HL-60/S4 (cell line): ENCODE measurements at regions not wholly inside any gene's neighbourhood (a gene's known extent, or its start where the extent isn't known, plus 50 kb on each side); places are given as distances from the start of the nearest gene placed in this dataset.

Source experiments
- in situ Hi-C: fragments of 300-500 bp; cut with MboI; formaldehyde crosslinking; loops from 2 replicates; pipeline ENCODE4 v1.14.3; 2022; ENCODE audit warnings: low sequenced_read_pairs

DNA sequence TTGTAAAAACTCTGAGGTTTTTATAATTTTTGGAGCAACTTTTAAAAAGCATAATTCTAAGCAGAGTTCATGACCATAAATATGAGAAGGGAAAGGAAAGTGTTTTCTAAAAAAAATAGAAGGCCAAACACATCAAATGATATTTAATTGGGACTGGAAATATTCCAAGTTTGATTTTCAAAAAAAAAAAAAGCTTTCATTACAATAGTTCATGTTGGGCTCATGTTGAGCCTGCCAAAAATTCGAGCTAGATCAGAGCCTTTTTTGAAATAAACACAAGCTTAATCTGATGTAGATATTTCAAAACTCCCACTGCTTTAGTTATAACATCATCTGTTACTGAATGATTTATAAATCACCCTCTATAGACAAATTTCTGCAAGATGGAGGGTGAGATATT is 163.4 kb upstream of the DEFB112 start:
- in situ Hi-C loops: no loop called here

DNA sequence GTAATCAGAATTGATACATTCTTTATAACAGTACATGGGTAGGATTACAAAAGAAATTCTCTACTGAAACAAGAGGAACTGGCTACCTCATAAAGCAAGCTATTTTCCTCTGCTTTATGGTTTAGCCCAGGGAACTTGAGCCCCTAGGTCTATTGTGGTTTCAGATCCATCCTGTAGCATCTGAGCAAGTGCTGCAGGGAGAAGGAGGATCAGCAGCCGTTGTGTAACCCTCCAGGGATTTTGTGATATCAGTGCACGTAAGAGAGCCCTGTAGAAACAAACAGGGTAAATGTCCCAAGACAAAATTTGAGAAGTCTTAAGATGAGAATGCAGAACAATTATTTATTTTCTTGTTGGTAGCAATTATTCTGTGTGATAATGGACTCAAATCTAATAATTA is 165.2 kb upstream of the DEFB112 start:
- in situ Hi-C loops: no loop called here

DNA sequence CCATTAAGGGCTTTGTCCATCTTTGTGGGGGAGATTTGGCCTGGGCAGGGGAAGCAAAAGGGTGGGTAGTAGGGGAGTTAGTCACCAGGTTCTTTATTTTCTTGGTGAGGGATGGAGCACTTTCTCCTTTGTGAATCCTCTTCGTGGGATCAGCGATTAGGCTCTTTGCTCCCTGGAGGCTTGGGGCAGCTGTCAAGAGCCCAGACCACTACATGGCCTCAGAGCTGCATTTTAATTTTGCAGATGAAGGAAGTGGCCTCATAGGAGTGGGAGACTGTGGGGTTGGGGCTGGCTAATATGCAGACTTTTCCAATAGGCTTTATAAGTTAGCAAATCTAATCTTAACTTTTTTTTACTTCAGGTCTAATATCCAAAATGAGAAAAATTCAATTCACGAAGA is 168.1 kb upstream of the DEFB112 start:
- in situ Hi-C loops: no loop called here

DNA sequence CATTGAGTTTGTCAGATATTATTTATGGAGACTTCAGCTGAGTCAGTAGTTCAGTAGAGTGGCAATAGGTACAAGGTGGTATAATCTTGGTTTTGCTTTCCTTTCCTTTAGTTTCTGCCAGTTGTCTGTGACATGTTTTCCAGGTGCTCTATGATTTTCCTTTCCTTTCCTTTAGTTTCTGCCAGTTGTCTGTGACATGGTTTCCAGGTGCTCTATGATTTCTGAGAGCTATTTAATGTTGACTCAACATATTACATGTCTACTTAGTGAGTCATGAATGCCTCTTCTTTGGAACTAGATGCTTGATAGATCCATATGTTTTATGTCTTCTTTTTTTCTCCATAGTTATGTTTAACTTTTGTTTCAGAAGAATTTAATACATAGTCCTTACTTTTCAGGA is 186.4 kb upstream of the DEFB112 start:
- in situ Hi-C loops: no loop called here

DNA sequence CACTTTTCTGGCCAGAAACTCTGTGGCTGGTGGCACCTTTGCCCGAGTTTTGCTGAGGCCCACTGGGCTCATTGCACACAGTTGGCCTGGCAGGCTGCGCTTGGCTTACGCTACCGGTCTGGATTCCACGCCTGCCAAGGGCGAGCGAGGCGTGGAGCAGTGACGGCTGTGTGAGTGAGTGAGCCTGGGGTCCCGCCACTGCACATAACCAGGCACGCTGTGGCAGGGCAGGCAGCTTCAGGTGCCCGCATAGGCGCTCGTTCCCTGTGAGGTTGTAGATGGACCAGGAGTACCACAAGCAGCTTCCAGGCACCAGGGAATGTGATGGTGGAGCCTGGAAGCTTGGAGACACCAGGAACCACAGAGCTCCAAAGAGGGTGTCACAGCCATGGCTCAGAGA is 190.1 kb upstream of the DEFB112 start:
- in situ Hi-C loops: no loop called here

DNA sequence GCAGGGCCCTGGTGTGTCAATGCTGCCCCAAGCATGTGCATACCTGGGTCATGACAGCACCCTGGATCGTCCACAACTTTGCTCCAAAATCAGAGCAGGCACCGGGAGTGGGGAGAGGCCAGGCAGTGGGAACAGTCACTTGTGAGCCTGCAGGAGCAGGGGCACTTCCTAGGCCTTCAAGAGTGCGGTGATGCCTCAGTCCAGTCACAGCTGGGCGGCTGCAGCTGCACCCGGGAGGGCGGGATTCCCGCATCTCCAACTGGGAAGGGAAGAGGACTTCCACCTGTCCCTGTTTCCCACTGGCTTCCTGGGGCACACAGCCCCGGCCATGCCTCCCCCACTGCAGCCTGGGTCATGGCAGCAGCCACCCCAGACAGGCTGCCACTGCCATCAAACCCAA is 191.3 kb upstream of the DEFB112 start:
- in situ Hi-C loops: no loop called here

DNA sequence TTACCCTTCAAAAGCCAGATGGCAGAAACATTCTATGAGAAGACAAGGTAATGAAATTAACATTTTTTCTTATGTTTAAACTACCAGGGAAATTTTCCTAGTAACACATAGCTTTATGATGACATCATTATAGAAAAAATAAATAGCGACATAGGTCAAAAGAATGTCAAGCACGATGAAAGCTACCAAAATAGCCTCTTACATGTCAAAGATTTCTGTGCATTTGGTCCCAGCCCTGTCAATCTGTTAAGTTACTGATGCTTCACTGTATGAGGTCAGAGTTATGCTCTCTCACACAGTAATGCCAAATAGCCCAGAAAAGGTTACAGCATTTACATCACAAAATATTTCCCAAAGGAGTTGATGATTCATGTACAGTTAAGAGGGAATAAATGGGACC is 199.8 kb upstream of the DEFB112 start:
- in situ Hi-C loops: no loop called here

DNA sequence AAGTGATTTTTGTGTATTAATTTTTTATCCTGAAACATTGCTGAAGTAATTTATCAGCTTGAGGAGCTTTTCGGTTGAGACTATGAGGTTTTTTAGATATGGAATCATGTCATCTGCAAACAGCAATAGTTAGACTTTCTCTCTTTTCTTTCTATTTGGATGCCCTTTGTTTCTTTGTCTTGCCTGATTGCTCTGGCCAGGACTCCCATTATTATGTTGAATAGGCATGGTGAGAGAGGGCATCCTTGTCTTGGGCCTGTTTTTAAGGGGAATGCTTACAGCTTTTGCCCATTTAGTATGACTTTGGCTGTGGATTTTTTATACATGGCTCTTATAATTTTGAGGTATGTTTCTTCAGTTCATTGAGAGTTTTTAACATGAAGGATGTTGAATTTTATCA is 207.6 kb upstream of the DEFB112 start:
- in situ Hi-C loops: no loop called here

DNA sequence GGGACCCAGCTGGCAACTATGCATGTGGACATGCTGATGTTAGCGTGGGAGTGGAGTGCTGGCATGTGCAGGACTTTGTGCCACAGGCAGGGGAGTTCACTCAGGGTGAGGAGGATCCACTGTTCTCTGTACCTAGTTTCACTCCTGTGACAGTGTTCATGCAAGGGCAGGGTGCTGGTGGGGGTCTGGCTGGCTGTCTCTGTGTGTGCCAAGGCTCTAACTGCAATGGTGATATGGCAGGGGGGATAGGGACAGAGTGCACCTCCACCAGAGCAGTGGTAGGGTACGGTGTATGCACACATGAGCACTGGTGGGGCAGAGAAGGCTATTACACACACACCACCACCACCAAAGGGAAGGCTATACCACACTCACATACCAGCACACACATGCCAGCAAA is 210.2 kb upstream of the DEFB112 start:
- in situ Hi-C loops: no loop called here

DNA sequence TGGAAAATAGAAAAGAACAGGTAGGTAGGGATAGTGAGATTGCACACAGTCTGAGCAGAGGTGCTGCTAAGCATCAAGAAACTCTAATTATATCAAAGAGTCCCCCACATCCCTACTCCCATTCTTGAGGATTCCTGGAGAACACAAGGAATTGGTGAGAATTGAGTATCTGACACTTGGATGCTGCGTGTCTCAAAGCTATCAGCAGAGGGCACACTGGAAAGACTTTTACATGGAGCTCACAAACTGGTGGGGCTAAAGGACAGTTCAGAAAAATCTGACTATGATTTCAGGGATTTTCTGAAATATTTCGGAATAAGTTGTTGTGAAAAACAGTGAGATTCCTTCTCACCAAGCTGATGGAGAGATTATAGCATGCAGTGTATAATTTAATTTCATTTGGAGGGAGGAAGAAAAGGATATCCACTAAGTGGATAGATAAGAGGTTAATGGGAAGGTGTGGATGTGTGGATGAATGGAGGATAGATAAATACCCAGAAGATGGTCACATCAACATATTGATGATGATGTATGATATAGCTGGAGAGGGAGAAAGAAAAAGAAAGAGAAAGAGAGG is 215.4 kb upstream of the DEFB112 start:
- in situ Hi-C loops: no loop called here

DNA sequence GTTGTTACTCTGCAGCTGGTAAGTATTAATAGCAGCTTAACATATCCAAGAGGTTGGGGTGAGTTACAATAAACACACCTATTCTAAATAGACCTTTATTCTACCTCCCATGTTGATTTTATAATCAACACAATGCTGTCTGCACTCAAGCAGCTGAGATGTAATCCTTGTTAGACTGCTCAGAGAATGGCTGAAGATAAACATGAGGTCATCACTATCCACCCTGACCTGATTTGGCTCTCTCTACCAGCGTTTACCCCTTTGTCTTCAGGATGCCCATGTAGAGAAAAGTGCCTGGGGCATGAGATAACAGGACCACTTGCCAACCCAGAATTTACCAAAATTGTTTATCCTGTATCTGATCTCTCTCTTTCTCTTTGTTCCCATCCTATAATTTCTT is 220.7 kb upstream of the DEFB112 start:
- in situ Hi-C loops: no loop called here

DNA sequence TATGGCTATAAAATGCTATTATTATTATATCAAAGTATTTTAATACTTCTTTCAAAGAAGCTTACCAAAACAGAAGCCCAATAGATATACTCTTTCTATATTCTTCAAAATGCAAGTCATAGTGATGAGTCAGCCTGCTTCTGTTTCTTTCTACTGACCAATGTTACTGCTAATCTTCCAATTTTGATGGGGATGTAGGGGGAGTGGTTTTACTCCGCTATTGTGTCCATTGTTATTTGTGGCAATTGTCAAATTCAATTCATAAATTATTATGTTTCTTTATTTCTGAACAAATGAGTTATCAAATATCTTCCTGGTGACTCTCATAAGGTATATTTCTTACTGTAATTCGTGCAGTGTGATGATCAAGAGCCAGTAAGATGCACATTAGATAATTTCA is 221.5 kb upstream of the DEFB112 start:
- in situ Hi-C loops: no loop called here

DNA sequence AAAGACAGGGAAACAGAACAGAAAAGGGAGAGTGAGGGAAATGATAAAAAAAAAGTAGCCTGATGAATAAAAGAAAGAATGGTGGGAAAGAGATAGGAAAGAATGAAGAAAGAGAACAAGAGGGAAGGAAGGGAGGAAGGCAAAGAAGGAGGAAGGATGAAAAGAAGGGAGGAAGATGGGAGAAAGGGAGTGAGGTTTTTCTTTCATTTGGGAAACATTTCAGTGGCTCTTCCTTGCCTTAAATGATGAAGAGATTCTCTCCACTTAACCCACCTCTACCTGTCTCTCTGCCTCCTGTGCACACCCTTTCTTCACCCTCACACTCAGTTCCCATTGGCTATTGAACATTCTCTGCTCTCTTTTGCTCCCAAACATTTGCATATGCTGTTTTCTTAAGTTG is 222.1 kb upstream of the DEFB112 start:
- in situ Hi-C loops: no loop called here

DNA sequence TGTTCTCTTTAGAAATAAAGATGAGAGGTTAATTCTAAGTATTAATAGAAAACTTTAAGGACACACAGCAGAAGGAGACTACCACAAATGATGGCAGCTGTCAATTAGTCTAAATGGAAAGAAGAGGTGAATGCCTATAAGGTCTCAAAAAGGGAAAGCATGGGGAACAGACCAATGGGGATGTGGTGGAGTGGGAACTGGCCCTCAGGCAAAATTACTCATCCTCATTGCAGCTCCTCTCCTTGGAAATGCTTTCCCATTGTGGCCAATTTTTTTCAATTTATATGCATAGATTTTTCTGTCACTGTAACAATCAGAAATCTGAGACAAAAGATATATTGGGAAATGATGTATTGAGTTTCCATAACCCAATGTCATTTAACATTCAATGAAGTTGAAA is 222.9 kb upstream of the DEFB112 start:
- in situ Hi-C loops: no loop called here

DNA sequence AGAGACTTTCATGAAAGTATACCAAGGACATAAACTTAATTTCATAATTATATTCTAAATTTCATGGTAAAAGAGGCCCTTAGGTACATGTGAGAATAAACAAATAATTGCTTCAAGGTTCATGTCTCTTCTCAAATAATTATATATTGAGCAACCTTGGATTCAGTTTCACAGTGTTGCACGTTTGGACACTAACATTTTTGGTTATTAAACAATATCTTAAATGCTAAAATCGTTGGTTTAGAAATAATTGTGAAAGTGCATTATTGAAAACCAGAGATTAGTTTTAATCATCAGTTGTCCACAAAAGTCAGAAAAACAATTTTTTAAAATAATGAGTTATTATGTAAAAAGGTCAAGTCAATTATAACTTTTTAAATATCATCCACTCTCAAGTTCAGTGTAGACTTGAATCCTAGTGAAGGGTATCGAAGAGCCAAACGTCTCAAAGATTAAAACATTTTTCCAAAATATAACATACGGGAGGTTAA is 227.1 kb upstream of the DEFB112 start:
- in situ Hi-C loops: no loop called here

DNA sequence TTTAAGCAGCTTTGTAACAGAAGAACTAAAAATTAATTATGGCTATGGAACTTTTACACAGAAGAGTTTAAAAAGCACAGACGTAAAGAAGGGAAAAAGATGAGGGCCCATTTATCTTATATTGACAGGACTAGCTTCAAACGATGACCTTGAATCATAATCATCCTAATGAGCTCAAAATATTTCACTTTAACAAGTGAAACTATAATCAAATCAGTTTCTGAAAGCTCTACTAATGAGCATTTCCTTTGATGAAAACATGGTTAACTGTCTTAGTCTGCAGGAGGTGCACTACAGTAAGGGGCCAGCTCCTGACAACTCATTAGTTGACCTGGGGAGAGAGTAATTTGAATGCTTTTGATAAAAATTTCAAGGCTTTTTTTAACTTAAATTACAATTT is 228.0 kb upstream of the DEFB112 start:
- in situ Hi-C loops: no loop called here

DNA sequence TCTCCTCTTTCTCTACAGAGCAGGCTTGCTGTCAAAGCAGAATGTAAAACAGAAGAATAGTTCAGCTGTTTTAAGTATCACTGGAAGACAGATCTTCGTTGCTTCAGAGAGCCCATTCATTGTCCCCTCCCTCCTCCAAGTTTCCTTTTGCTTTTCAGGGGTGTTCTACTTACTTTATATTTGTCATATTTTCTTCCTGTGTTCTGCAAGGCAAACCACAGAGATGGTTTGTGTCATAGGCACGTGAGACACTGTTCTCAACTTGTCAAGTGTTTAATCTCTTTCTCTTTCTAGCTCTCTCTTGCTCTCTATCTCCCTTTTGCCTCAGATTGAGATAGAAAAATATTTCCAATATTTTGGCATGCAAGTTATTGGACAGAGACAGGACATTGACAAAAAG is 228.9 kb upstream of the DEFB112 start:
- in situ Hi-C loops: no loop called here

DNA sequence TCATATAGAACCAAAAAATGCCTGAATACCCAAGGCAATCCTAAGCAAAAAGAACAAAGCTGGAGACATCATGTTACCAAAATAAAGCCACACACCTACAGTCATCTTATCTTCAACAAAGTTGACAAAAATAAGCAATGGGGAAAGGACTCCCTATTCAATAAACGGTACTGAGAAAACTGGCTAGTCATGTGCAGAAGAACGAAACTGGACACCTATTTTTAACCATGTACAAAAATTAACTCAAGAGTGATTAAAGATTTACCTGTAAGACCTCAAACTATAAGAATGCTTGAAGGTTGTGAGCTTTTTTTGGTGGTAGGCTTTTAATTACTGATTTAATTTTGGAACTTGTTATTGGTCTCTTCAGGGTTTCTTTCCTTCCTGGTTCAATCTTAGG is 236.0 kb upstream of the DEFB112 start:
- in situ Hi-C loops: no loop called here

DNA sequence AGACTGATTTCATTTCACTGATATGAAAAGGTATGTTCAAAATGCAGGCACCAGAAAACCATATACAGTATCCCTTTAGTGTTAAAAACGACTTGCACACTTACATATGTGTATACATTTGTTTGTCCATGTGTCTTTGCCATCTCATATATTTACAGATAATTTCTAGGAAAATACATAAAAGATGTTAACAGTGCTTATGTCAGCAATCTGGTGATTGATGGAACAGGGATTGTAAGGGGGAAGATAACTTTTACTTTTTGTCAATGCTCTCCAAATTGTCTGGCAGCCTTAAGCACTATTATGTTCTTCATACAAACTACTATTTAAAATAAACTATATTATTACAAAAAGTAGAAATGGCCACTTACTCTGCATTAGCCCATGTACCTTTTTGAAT is 238.5 kb upstream of the DEFB112 start:
- in situ Hi-C loops: no loop called here

DNA sequence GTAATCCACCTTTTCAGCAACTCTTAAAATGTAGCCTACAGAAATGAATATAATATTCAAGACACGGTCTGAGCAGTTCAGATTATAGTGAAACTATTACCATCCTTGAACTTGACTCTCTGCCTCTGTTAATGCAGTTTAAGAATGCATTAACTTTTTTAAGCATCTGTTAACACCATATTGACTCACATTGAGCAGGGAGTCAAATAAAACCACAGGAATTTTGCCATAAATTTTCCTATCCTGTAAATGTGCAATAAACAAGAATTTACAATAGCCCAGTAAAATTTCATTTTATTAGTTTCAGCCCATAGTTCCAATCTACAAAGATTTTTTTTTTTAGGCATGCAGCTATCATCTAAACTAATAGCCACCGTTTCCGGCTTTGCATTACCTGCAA is 239.2 kb upstream of the DEFB112 start:
- in situ Hi-C loops: no loop called here

DNA sequence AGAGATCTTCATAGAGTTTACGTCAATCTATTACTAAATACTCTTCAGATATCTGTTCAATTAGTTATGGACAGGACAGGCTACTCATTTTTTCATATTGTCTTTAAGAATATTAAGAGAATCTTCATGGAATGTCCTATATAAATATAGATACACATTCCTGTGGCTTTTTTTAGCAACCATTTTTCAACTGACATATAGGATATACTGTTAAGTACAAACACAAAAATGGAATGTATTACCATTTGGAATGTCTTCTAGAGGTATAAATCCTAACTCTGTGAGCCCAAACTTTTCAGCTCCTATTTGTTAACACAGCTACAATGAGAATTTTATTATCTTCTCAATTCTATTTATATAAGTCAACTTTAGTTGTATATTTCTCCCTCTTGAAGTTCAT is 239.6 kb upstream of the DEFB112 start:
- in situ Hi-C loops: no loop called here

DNA sequence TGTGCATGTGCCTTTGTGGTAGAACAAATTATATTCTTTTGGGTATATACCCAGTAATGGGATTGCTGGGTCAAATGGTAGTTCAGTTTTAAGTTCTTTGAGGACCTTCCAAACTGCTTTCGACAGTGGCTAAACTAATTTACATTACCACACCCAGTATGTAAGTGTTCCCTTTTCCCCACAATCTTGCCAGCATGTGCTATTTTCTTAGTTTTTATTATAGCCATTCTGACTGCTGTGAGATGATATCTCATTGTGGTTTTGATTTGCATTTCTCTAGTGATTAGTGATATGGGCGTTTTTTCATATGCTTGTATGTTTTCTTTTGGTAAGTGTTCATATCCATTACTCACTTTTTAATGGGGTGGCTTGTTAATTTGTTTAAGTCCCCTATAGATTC is 251.6 kb upstream of the DEFB112 start:
- in situ Hi-C loops: no loop called here

DNA sequence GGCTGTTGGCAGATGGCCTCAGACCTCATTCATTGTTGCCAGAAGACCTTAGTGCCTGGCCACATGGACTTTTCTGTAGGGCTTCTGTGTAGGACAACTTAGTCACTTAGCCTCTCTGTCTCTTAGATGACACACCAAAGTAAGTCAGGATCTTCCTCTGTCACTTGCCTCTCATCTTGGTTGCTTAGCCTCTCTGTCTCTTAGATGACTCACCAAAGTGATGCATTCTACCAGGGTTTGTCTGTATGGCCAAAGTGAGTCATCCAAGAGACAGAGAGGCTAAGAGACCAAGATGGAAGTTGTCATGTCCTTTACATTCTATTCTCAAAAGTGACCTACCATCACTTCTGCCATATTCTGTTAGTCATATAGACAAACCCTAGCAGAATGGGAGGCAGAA is 255.9 kb upstream of the DEFB112 start:
- in situ Hi-C loops: no loop called here

DNA sequence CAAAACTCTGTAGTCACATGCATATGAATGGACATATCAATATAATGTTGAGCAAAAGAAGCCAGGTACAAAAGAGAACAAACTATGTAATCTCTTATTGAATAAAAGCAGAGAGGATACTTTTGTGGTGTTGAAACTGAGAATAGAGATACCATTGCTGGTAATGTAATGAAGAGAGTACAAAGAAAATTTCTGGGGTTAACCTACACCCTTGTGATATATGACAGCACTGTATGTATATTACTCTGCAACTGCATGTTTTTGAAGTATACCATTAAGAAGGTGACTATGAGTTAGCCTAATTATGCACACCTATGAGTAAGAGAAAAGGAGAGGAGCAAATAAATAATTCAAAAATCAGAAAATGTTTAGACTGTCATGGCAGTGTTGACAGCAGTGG is 268.8 kb upstream of the DEFB112 start:
- in situ Hi-C loops: no loop called here
